Aorta (tissue), 5 donors: ENCODE measurements at regions not wholly inside any gene's neighbourhood (a gene's known extent, or its start where the extent isn't known, plus 50 kb on each side); places are given as distances from the start of the nearest gene placed in this dataset.
"Not testable (repeated sequence)": the region's sequence is repeated elsewhere in the genome, so short reads cannot be mapped to it uniquely, and the experiment has no call there.

Experiments
- ATAC-seq: fragments of 200-7000 bp; cut with Tn5 transposase; one replicate; pipeline ENCODE4 v1.9.1; 2022; ENCODE audit warnings: moderate library complexity; ENCODE audit not compliant: low FRiP score
- DNase-seq, 2 donors: peaks; one replicate each; pipeline ENCODE4 v3.0.0-alpha.2; 2020
- H3K27ac ChIP-seq, 2 donors: one replicate each; pipeline ENCODE4 v1.5.1; 2013; ENCODE audit warnings: low read length in 2 of 2, mild to moderate bottlenecking in 2 of 2, moderate library complexity in 2 of 2, control low read depth in 1 of 2, inconsistent platforms in 1 of 2, low read depth in 1 of 2
- H3K27me3 ChIP-seq, 2 donors: one replicate each; pipeline ENCODE4 v1.6.1; 2013; ENCODE audit warnings: control low read depth in 1 of 2, low read length in 1 of 2, mild to moderate bottlenecking in 1 of 2, moderate library complexity in 1 of 2; ENCODE audit not compliant: insufficient read depth in 2 of 2, control insufficient read depth in 1 of 2
- H3K36me3 ChIP-seq, 2 donors: one replicate each; pipeline ENCODE4 v1.6.1; 2013; ENCODE audit warnings: control low read depth in 1 of 2, low read length in 1 of 2, mild to moderate bottlenecking in 1 of 2; ENCODE audit not compliant: insufficient read depth in 2 of 2, control insufficient read depth in 1 of 2
- H3K4me1 ChIP-seq, 2 donors: one replicate each; pipeline ENCODE4 v1.6.1; 2013; ENCODE audit warnings: low read length in 2 of 2, control low read depth in 1 of 2, mild to moderate bottlenecking in 1 of 2, moderate library complexity in 1 of 2; ENCODE audit not compliant: insufficient read depth in 2 of 2, control insufficient read depth in 1 of 2
- H3K4me3 ChIP-seq, 2 donors: one replicate each; pipeline ENCODE4 v1.5.1; 2013; ENCODE audit warnings: low read length in 2 of 2, control low read depth in 1 of 2, mild to moderate bottlenecking in 1 of 2
- H3K9me3 ChIP-seq: one replicate; pipeline ENCODE4 v1.6.1; 2013; ENCODE audit warnings: mild to moderate bottlenecking, low read length; ENCODE audit not compliant: control insufficient read depth
- WGBS, 2 donors: extraction: QIAGEN DNeasy Blood & Tissue Kit; methylation state at CpG; one replicate each; pipeline ENCODE4 v1.1.7; 2013; 5-methylcytosine and 5-hydroxymethylcytosine counted together
- intact Hi-C, 2 donors: fragments of 100-400 bp; cut with DNase I; formaldehyde crosslinking; loops; one replicate each; pipeline versions ENCODE4 v1.14.2 to v1.15.0; 2022
- donor health status: healthy with polysubstance abuse.
- donor health status: Bipolar disorder and iron deficiency.
- donor health status: DM: no; HTN: no; CAD: no.
- donor health status: DM: no; HTN: no; CAD: no.
- donor health status: DM: yes; HTN: yes; CAD: no.

- no peak for ATAC-seq
- Histone ChIP-seq H3K27me3 (no peaks in the 10 kb centered on the region), H3K36me3 (no peaks in the 10 kb centered on the region), H3K27ac (no peak overlapping the region), H3K4me3 (no peak overlapping the region), H3K4me1 (no peaks in the 10 kb centered on the region), H3K9me3 (no peaks in the 10 kb centered on the region)
- intact Hi-C loops, result no loop called here
- DNase-seq, result no peak
These were observed 260.5 kb downstream of the CALCRL start for GRCh38 chr2:187187519-187187918.

- Histone ChIP-seq H3K27me3 (no peaks in the 10 kb centered on the region), H3K4me1 (no peaks in the 10 kb centered on the region), H3K4me3 (no peak overlapping the region), H3K27ac (no peak overlapping the region), H3K9me3 (peaks cover 1% of the 10 kb centered on the region), H3K36me3 (no peaks in the 10 kb centered on the region)
- intact Hi-C loops, result no loop called here
- DNase-seq (no peak), ATAC-seq (no peak)
- WGBS, 2 donors, result 95 to 97% methylated on average over 3 of the region's 3 CpGs
These were observed 267.5 kb downstream of the CALCRL start for GRCh38 chr2:187180529-187180928.

GRCh38 chr2:187178876-187179275, 269.2 kb downstream of the CALCRL start:
- DNase-seq, intact Hi-C loops, H3K4me3 ChIP-seq, ATAC-seq, H3K36me3 ChIP-seq, H3K27ac ChIP-seq, H3K9me3 ChIP-seq, H3K4me1 ChIP-seq, H3K27me3 ChIP-seq: not testable (repeated sequence)
- 77 to 78% methylated on average over 3 of the region's 3 CpGs for WGBS, 2 donors

GRCh38 chr2:187177253-187177652, 270.8 kb downstream of the CALCRL start:
- Histone ChIP-seq H3K27me3 (no peaks in the 10 kb centered on the region), H3K36me3 (no peaks in the 10 kb centered on the region), H3K4me3 (no peak overlapping the region), H3K27ac (no peak overlapping the region), H3K9me3 (no peaks in the 10 kb centered on the region), H3K4me1 (no peaks in the 10 kb centered on the region)
- DNase-seq, result no peak
- ATAC-seq, result no peak
- 93 to 95% methylated on average over 10 of the region's 10 CpGs for WGBS, 2 donors
- intact Hi-C loops, result no loop called here

- 96 to 100% methylated on average over 1 of the region's 1 CpG for WGBS, 2 donors
- no peaks in the 10 kb centered on the region for H3K9me3 ChIP-seq
- ATAC-seq, result no peak
- H3K4me1 ChIP-seq, result no peaks in the 10 kb centered on the region
- no peak overlapping the region for H3K27ac ChIP-seq
- H3K36me3 ChIP-seq, result no peaks in the 10 kb centered on the region
- no peak overlapping the region for H3K4me3 ChIP-seq
- H3K27me3 ChIP-seq, result no peaks in the 10 kb centered on the region
- intact Hi-C loops, result no loop called here
- DNase-seq, result no peak
These were observed 273.5 kb downstream of the CALCRL start for GRCh38 chr2:187174582-187174981.

GRCh38 chr2:187171318-187171717, 276.7 kb downstream of the CALCRL start:
- no peaks in the 10 kb centered on the region for H3K27me3 ChIP-seq
- intact Hi-C loops, result no loop called here

GRCh38 chr2:187169864-187170263, 278.2 kb downstream of the CALCRL start:
- 64 to 70% methylated on average over 3 of the region's 3 CpGs for WGBS, 2 donors
- no peaks in the 10 kb centered on the region for H3K9me3 ChIP-seq
- DNase-seq, result no peak
- H3K4me3 ChIP-seq, result no peak overlapping the region
- H3K27ac ChIP-seq, result no peak overlapping the region
- no peaks in the 10 kb centered on the region for H3K4me1 ChIP-seq
- H3K27me3 ChIP-seq, result no peaks in the 10 kb centered on the region
- ATAC-seq, result no peak
- intact Hi-C loops, result no loop called here
- no peaks in the 10 kb centered on the region for H3K36me3 ChIP-seq

More at GRCh38 chr2:187171318-187171717, 276.7 kb downstream of the CALCRL start:
- Histone ChIP-seq H3K27ac (no peak overlapping the region), H3K4me1 (no peaks in the 10 kb centered on the region), H3K36me3 (no peaks in the 10 kb centered on the region), H3K9me3 (no peaks in the 10 kb centered on the region), H3K4me3 (no peak overlapping the region)
- DNase-seq, result no peak
- WGBS, 2 donors, result 61 to 62% methylated on average over 3 of the region's 3 CpGs
- ATAC-seq, result no peak

GRCh38 chr2:187168720-187169713, 279.0 kb downstream of the CALCRL start:
- DNase-seq (no peak), ATAC-seq (no peak)
- no peaks in the 10 kb centered on the region for H3K4me1 ChIP-seq
- intact Hi-C loops, result no loop called here
- H3K36me3 ChIP-seq, result no peaks in the 10 kb centered on the region
- no peaks in the 10 kb centered on the region for H3K9me3 ChIP-seq
- no peak overlapping the region for H3K27ac ChIP-seq
- no peak overlapping the region for H3K4me3 ChIP-seq
- 32 to 39% methylated on average over 4 of the region's 4 CpGs for WGBS, 2 donors
- no peaks in the 10 kb centered on the region for H3K27me3 ChIP-seq

- no peaks in the 10 kb centered on the region for H3K27me3 ChIP-seq
- ATAC-seq, result no peak
- WGBS, 2 donors, result 94 to 96% methylated on average over 4 of the region's 4 CpGs
- H3K36me3 ChIP-seq, result no peaks in the 10 kb centered on the region
- H3K9me3 ChIP-seq, result no peaks in the 10 kb centered on the region
- H3K27ac ChIP-seq, result no peak overlapping the region
- H3K4me3 ChIP-seq, result no peak overlapping the region
- no peaks in the 10 kb centered on the region for H3K4me1 ChIP-seq
- DNase-seq, result no peak
- intact Hi-C loops, result no loop called here
These were observed 280.6 kb downstream of the CALCRL start for GRCh38 chr2:187167491-187167890.
